GM19035 (cell line): ENCODE measurements at regions not wholly inside any gene's neighbourhood (a gene's known extent, or its start where the extent isn't known, plus 50 kb on each side); places are given as distances from the start of the nearest gene placed in this dataset.

Source experiments
- ATAC-seq: cut with Tn5 transposase; IDR thresholded peaks from one replicate; pipeline ENCODE4 v1.9.1; 2021; ENCODE audit not compliant: unreplicated experiment

GRCh38 chr6:7042654-7043545, 64.9 kb upstream of the RREB1 start:
- no peak for ATAC-seq

- no peak for ATAC-seq
These were observed 62.4 kb upstream of the RREB1 start for GRCh38 chr6:7045331-7045730.

- ATAC-seq, result no peak
These were observed 62.0 kb upstream of the RREB1 start for GRCh38 chr6:7045746-7046145.

- no peak for ATAC-seq
These were observed 60.6 kb upstream of the RREB1 start for GRCh38 chr6:7047128-7047527.

- no peak for ATAC-seq
These were observed 59.8 kb upstream of the RREB1 start for GRCh38 chr6:7047966-7048365.

GRCh38 chr6:7048894-7049293, 58.9 kb upstream of the RREB1 start:
- ATAC-seq, result no peak

- no peak for ATAC-seq
These were observed 57.8 kb upstream of the RREB1 start for GRCh38 chr6:7050004-7050403.

GRCh38 chr6:7050872-7051779, 56.6 kb upstream of the RREB1 start:
- ATAC-seq, result peak; percentile 40

- peak; percentile 52 for ATAC-seq
These were observed 55.9 kb upstream of the RREB1 start for GRCh38 chr6:7051780-7052442.

- peak; percentile 18 for ATAC-seq
These were observed 55.2 kb upstream of the RREB1 start for GRCh38 chr6:7052443-7053011.

GRCh38 chr6:7053125-7053774, 54.5 kb upstream of the RREB1 start:
- ATAC-seq, result no peak
